NCI-H82 (cell line): ENCODE measurements at regions not wholly inside any gene's neighbourhood (a gene's known extent, or its start where the extent isn't known, plus 50 kb on each side); places are given as distances from the start of the nearest gene placed in this dataset.
"Not testable (repeated sequence)": the region's sequence is repeated elsewhere in the genome, so short reads cannot be mapped to it uniquely, and the experiment has no call there.

Experiments used
- DNase-seq: peaks from one replicate; lab custom pipeline; 2025; lab: John Stamatoyannopoulos, UW

DNA sequence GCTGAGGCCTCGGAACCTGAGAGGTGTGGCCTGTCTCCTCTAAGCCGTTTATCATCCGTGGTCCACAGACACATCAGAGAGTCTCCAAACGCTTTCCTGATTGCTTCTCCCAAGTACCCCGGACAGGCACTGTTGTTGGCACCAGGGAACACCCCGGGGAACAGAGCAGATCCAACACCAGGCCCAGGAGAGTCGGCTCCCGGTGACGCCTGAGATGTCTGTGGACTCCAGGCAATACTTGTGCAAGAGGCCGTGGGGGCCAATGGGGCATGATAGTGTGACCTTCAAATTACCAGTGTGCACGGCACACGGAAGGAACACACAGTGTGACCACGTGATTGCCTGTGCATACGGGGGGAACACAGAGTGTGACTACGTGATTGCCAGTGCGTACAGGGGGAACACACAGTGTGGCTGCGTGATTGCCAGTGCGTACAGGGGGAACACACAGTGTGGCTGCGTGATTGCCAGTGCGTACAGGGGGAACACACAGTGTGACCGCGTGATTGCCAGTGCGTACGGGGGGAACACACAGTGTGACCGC, 136.6 kb downstream of the RTP5 start:
- not testable (repeated sequence) for DNase-seq

DNA sequence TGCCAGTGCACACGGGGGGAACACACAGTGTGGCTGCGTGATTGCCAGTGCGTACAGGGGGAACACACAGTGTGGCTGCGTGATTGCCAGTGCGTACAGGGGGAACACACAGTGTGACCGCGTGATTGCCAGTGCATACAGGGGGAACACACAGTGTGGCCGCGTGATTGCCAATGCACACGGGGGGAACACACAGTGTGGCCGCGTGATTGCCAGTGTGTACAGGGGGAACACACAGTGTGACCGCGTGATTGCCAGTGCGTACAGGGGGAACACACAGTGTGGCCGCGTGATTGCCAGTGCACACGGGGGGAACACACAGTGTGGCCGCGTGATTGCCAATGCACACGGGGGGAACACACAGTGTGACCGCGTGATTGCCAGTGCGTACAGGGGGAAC, 139.4 kb downstream of the RTP5 start:
- DNase-seq = not testable (repeated sequence)

GRCh38 chr2:242009846-242010245, 140.3 kb downstream of the RTP5 start:
- not testable (repeated sequence) for DNase-seq

DNA sequence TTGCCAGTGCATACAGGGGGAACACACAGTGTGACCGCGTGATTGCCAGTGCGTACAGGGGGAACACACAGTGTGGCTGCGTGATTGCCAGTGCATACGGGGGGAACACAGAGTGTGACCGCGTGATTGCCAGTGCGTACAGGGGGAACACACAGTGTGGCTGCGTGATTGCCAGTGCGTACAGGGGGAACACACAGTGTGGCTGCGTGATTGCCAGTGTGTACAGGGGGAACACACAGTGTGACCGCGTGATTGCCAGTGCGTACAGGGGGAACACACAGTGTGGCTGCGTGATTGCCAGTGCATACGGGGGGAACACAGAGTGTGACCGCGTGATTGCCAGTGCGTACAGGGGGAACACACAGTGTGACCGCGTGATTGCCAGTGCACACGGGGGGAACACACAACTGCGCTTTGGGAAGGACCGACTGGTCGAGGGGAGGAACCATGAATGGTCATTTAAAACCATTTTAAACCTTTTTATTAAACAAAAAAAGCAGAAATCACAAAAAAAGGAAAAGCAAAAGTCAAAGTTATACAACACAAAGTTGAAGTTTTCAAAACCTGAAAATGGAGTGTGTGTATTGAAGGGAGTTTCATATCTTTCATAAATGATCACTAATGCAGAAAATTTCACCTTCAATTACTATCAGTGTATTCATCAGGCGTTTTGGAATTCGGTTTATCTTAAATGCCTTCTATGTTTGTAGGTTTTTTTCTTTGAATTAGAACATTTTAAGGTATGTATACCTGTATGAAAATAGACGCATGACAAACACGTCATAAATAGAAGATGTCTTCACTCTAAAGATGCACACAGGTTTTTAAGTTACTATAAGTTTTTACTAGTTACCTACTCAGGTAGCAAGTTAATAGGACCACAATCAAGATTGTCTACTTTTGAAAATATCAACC, 141.0 kb downstream of the RTP5 start:
- DNase-seq = not testable (repeated sequence)

- no peak for DNase-seq
Measured at GRCh38 chr2:242011167-242011513, 141.6 kb downstream of the RTP5 start.

- DNase-seq = no peak
Measured at GRCh38 chr2:242011516-242011915, 142.0 kb downstream of the RTP5 start.

- DNase-seq = no peak
Measured at GRCh38 chr2:242011991-242012764, 142.6 kb downstream of the RTP5 start.

GRCh38 chr2:242012956-242013764, 143.6 kb downstream of the RTP5 start:
- no peak for DNase-seq

- no peak for DNase-seq
Measured at GRCh38 chr2:242013771-242014170, 144.2 kb downstream of the RTP5 start.

- no peak for DNase-seq
Measured at GRCh38 chr2:242015108-242016065, 145.9 kb downstream of the RTP5 start.

DNA sequence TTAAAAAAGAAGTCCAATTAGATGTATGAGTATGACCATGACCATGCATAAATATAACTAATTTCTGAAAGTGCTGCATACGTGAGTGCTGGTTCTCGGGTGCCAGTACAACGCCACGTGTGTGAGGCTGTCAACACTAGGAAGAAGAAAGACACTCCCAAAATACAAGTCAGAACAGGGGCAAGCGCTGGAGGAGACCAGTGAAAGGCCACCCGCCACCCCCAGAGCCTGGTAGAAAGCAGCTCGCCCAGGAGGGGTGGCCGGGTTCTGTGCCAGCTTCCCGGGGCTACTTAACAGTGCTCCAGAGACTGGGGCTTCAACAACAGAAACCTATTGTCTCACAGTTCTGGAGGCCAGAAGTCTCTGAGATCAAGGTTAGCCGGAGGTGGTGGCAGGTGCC, 147.6 kb downstream of the RTP5 start:
- no peak for DNase-seq

GRCh38 chr2:242018416-242018815, 148.9 kb downstream of the RTP5 start:
- DNase-seq = not testable (repeated sequence)

DNA sequence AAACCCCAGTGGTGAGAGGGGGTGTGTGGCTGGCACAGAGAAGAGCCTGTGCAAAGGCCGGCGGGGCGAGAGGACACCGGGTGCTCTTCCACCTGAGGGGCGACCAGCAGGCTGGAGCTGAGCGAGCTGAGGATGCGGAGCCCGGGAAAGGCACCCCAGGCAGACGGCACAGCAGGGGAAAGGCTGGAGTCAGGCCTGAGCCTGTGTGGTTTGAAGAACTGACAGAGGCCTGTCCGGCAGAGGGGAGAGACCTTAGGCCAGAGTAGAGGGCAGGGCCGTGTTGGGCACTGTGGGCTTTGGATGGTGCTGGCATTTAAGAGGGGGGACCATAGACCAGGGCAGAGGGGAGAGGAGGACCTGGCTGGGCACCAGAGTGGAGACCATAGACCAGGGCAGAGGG, 149.8 kb downstream of the RTP5 start:
- no peak for DNase-seq

DNA sequence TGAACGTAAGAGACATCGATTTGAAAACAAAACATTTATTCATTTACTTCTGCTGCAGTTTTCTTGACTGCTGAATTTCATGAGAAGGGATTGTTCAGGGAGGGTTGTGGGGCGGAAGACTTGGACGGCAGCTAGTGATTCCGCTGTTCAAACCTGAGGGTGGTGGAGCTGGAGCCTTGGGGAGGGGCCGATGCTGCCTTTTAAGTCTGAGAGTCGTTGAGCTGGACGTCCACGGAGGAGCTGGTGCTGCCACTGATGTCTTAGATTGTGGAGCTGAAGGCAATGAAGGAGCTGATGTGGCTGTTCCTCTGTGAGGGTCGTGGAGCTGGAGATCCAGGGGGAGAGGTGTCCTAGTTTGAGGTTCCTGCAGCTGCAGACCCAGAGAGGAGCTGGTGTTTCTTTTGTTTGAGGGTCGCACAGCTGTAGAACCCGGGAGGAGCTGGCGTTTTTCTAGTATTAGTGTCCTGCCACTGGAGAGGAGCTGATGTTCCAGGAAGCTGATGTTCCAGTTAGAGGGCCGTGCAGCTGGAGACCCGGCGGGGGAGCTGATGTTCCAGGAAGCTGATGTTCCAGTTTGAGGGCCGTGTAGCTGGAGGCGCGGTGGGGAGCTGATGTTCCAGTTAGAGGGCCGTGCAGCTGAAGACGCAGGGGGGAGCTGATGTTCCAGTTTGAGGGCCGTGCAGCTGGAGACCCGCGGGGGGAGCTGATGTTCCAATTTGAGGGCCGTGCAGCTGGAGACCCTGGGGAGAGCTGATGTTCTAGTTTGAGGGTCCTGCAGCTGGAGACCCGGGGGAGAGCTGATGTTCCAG, 150.9 kb downstream of the RTP5 start:
- DNase-seq = peak; percentile 10

DNA sequence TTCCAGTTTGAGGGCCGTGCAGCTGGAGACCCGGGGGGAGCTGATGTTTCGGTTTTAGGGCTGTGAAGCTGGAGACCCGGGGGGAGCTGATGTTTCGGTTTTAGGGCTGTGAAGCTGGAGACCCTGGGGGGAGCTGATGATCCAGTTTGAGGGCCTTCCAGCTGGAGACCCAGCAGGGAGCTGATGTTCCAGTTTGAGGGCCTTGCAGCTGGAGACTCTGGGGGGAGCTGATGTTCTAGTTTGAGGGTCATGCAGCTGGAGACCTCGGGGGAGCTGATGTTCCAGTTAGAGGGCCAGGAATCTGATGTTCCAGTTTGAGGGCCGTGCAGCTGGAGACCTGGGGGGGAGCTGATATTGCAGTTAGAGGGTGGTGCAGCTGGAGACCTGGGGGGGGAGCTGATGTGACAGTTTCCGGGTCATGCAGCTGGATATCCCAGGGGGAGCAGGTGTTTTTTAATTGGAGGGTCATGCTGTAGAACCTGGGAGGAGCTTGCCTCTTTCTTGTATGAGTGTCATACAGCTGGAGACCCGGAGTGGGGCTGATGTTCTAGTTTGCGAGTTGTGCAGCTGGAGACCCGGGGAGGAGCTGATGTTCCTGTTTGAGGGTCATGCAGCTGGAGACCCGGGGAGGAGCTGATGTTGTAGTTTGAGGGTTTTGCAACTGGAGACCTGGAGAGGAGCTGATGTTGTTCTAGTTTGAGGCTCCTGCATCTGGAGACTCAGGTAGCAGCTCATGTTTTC, 153.2 kb downstream of the RTP5 start:
- no peak for DNase-seq

GRCh38 chr2:242024751-242025355, 155.3 kb downstream of the RTP5 start:
- no peak for DNase-seq

- DNase-seq = peak; percentile 53
Measured at GRCh38 chr2:242027676-242028450, 158.3 kb downstream of the RTP5 start.
